Stimulated activated naive CD4-positive, alpha-beta T cell treated with Interleukin-2 at 50 U/mL for 16 hours (primary cell): ENCODE measurements at regions not wholly inside any gene's neighbourhood (a gene's known extent, or its start where the extent isn't known, plus 50 kb on each side); places are given as distances from the start of the nearest gene placed in this dataset.
"Not testable (repeated sequence)": the region's sequence is repeated elsewhere in the genome, so short reads cannot be mapped to it uniquely, and the experiment has no call there.

Source experiments
- DNase-seq: peaks from one replicate; lab custom pipeline; 2025; lab: John Stamatoyannopoulos, UW

DNA sequence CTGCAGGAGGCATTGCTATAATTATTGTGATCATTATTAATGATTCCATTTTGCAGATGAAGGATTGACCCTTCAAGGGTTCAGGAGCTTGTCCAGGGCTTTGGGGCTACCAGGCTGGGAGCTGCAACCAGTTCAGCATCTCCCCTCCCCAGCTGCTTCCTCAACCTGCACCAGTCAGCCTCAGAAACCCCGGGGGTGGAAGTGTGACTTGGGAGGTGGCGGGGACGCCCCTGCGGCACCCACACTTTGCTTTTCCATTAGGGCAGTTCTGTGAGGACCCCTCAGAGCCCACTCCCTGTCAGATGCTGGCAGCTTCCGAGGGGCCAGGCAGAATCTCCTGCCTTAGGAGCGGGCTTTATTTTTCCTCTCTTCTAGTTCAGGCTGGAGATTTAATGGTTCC lies 85.6 kb downstream of the OLFM1 start:
- no peak for DNase-seq

DNA sequence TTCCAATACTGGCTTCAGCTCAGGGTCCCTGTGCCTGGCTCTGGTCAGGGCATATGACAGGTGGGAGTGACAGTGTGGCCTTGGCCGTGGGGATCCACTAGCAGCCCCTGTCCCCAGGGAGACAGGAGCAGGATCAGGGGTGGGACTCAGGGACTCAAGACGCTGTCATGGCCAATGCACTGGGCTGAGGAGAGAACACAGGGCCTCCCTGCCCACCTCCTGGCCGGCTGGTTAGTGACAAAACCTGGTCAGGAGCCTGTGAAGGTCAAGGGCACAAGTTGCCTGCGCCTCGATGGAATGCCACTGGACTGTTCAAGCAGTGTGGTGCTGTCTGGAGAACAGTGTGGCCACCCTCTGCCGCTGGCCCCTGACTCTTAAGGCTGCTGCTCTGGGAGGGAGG lies 86.8 kb downstream of the OLFM1 start:
- no peak for DNase-seq

DNA sequence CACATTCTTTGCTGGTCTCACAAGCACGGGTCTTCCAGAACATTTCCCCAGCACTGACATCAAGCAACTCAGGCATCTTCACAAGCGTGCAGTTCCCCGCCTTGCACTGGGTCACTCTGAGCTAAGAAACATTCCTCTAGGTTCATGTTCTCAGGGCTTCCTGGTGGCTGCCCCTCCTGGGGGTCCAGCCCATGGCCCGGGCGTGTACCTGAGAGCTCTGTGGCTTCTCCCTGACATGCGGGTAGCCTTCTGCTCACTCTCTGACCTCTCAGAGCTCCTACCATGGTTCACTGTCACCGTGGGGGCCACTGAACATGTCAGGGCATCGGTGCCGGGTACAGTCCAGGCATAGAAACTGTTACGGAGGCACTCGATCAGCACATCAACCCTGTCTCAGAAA lies 87.5 kb downstream of the OLFM1 start:
- no peak for DNase-seq

DNA sequence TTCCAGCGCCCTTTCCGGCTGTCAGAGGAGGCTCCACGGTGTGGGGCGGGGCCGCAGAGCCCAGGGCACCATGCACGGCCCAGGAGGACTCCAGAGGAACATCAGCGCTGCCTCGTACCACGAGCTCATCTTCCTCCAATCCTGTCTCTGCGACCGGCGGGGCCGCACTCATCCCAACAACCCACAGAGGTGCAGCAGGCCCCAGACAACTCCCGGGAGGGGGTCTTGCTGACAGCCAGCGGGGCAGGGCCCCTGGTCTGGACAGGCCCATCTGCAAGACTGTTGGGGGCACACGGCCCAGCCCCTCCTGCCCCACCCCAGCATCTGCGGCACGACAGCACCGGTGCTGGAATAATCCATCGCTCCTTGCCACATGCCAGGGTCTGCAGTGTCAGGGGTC lies 88.8 kb downstream of the OLFM1 start:
- no peak for DNase-seq

DNA sequence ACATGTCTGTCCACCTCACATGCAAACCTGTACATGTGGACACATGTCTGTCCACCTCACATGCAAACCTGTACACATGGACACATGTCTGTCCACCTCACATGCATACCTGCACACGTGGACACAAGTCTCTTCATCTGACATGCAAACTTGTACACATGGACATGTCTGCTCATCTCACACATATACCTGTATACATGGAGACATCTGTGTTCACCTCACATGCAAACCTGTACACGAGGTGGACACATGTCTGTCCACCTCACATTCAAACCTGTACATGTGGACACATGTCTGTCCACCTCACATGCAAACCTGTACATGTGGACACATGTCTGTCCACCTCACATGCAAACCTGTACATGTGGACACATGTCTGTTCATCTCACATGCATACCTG lies 90.1 kb downstream of the OLFM1 start:
- not testable (repeated sequence) for DNase-seq

DNA sequence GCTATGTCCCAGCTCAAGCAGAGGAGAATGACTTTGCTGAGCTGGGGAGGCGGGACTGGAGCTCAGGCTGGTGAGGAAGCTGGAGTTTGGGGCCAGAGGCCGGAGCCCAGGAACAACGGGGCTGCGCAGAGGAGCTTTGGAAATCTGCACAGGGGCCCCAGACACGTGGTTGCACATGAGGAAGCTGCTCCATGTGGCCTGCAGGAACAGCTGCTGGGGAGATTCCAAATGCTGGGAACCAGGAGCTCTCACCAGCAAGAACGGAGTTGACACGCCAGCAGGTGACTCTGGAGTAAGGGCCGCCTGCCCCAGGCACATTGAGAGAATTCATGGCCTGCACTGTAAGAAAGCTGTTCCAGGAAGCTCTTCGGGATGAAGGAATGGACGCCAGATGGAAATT lies 91.0 kb downstream of the OLFM1 start:
- DNase-seq = no peak

DNA sequence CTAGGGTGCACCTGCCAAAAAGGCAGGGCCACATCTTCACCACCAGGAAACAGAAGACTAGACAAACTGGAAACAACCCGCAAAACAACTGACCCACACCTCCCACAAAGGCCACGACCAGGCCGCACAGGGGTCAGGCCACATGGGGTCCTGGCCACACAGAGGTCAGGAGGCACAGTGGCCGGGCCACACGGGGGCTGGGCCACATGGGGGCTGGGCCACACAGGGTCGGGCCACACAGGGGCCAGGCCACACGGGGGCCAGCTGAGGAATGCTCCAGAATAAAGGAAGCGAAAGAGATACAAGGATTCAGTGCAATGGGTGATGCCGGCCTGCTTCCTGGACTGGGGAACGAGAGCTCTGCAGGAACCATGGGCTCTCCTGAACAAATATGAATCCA lies 91.6 kb downstream of the OLFM1 start:
- DNase-seq = no peak

DNA sequence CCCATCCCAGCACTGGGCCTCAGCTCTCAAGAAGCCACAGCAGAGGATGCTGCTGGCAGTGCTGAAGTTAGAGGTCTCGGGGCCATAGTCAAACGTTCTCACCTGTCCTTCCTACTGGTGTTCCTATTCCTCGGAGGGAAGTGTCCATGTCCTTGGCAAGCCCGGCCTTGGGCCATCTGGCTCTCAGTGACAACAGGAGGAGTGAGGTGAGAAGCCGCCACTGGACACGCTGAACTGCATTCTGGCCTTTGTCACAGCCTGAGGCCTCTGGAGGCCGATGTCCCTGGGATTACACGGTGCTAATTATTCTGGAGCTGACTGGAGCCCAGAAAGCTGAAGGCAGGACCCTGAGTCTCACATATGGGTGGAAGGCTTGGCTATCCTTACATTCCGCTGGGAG lies 92.5 kb downstream of the OLFM1 start:
- DNase-seq = no peak

DNA sequence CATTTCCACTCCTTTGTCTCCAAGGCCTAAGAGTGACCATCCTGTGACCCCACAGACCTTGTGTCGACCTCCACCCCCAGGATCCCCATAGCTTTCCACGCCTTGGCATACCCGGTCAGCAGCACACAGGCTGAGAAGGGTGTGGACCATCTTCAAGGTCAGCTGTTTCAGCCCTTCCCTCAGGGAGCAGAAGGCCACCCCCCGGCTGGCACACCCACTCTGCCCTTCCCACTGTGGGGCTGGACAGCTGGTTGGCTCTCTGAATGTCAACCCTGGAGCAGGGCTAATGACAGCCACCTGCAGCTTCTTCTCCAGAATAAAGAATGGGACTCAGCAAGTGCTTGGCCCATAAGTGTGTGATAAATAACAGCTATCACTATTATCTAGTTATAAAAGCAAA lies 93.1 kb downstream of the OLFM1 start:
- no peak for DNase-seq

DNA sequence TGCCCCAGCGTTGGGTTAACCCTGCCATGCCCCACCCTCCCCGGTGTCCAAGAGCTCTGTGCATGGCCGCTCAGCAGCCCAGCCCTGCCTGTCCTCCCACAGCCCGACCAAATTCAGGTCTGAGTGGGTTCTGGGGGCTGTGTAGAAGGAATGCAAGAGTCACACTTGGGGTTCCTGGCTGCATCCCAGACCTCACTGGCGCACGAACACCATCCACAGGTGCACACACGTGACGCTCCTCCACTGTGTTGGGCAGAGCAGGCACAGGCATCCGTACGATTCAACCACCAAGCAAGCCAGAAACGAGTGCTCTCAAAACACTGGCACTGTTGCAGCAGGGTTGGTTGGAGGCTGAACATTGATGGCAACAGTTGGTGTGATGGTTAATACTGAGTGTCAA lies 93.9 kb downstream of the OLFM1 start:
- DNase-seq = no peak

DNA sequence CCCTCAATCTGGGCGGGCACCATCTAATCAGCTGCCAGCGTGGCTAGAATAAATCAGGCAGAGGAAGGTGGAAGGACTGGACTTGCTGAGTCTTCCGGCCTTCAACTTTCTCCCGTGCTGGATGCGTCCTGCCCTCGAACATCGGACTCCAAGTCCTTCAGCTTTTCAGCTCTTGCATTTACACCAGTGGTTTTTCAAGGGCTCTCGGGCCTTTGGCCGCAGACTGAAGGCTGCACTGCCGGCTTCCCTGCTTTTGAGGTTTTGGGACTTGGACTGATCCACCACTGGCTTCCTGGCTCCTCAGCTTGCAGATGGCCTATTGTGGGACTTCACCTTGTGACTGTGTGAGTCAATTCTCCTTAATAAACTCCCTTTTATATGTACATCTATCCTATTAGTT lies 94.4 kb downstream of the OLFM1 start:
- not testable (repeated sequence) for DNase-seq

DNA sequence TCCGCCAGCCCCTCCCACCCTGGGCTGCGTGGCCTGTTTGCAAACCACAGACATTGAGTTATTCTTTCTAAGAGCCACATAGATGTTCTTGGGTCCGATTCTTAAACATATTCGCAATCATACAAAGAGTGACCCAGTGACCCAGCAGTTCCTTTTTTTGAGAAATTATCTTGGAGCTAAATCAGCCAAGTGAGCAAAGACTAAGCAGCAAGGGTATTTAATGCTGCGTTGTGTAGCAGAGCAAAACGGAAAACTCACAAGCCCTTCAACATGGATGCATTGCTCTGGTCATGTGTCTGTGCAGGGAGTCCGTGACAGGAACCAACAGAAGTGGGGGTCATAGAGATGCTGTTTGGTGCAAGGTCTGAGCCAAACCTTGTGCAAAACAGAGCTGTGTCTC lies 95.6 kb downstream of the OLFM1 start:
- DNase-seq = no peak

DNA sequence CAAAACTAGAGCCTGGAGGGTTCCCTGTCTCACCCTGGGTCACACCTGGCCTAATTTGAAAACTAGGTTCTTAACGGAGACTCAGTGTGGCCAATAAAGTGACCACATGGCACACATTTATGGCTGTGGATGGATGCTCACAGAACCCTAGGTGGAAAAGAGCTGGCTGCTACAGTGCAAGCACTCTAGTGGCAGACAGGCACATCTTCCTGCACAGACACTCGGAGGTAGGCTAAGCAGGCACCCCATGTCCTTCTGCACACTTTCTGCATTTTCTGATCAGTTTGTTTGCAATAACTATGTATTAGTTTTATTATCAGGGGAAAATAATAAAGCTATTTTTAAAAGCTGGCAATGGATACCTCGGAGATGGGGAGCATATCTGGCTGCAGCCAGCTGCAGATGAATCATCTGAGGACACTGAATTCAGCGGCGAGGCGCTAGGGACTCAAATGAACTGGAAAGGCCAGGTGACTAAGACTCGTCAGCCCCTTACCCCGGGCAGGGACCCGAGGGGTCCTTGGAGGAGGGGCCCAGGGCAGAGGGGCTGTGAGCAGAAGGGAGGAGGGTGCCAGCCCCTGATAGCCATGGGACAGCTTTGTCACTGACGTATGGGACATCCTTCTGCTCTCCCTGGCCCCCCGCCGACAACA lies 96.2 kb downstream of the OLFM1 start:
- no peak for DNase-seq

DNA sequence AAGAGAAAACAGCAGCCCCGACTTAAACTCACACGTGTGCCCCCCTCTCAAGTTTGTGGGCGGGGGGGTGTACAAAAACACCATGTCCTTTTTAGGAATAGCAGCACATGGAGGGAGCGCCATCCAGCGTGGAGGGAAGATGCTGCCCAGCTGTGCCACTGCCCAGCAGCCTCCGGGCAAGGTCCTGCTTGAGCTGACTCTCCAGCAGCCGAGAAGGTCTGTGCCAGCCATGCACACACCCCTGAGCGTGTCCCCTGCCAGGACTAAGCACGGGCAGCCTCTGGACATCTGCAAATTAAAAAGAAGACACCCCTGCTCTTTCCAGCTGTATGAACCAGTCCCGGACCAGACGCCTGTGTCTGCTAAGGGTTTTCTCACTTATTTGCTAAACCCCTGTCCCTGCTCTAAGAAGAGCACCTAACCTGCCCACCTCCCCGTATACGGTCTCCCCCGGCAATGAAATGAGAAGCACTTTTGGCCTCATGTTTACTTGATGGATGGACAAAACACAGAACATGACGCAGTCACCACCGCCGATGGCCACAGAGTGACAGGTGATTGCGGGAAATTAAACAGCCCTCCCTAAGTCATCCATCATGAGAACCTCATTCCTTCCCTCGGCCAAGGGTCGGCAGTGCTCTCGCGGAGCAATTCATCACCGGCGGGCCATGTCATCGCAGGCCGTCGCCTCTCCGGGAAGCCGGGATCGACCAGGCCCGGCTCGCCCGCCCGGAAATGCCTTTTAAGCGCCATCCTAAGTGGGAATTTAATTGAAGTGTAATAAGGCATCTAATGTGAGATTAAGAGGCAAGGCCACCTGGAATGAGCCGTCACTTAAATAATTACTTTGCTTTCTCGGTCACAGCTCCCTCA lies 96.9 kb downstream of the OLFM1 start:
- DNase-seq = no peak

DNA sequence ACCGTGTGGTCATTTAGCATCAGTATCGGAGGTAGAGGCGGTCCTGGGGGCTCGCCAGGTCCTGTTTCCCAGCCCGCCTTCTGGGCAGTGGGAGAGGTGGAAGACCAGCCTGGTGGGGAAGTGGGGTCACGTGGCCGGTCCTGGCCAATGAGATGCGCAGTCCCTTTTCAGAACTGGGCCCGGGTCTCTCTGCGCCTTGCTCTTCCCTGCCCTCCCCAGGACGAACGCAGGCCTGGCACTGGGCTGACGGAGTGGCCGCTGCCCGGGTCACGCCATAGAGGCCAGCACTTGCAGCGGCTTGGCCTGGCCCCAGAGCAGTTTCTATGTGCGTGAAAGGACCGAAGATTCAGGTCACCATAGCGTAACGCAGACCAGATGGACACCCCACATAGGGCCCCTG lies 97.6 kb downstream of the OLFM1 start:
- DNase-seq = no peak

DNA sequence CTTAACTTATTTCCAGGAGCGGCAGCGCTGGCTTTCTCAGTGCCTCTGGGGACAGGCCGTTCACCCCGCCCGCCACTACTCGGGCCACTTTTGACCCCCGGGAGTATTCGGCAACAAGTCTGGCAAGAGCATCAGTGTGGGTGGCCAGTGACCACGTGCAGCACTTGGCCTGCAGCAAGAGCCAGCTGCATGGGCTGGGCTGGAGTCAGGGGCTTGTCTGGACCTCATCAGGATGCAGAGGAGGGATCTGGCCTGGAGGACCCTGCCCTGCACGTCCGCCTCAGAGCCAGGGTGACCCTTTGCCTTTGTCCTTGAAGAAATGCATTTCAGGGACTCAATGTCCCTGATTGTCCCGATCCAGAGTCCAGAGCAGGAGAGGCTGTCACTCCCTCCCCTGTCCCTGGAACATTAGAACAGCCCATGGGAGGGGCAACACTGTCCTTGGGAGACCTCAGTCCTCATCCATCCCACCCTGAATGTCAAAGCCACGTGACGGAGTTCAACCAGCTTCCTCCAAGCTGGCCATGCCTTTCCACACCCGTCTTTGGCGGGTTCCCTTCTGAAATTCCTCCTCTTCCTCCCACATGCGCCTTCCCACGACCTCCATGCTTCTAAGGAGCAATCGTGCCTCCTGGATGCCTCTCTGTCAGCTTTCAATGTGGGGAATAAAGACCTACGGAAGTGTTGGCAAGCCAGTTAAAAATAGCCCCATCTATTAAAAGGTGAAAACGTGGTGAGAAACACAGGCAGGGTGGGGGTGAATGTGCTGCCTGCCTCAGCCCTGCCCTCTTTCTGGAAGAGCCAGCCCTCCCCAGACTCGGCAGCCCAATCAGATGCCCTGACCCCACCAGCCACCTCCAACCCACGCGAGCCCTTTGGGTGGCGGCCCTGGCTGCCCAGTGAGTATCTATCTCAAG lies 99.0 kb downstream of the OLFM1 start:
- DNase-seq = no peak

DNA sequence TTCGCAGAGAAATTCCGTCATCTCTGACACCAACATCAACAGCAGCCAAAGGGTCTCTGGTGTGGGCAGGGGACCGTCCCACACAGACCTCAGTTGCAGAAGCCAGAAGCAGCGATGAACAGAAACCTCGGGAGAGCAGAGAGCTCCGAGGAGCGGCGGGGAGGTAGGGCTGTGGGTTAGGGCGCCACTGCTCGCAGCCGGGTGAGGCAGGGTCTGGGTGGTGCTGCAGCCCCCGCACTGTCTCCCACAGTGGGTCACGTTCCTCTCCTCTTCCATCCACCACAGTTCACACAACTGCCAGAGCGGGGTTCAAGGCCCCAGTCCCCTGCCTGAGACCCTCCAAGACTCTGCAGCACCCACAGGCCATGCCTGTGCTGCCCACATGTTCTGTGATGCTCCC lies 99.9 kb downstream of the OLFM1 start:
- no peak for DNase-seq

DNA sequence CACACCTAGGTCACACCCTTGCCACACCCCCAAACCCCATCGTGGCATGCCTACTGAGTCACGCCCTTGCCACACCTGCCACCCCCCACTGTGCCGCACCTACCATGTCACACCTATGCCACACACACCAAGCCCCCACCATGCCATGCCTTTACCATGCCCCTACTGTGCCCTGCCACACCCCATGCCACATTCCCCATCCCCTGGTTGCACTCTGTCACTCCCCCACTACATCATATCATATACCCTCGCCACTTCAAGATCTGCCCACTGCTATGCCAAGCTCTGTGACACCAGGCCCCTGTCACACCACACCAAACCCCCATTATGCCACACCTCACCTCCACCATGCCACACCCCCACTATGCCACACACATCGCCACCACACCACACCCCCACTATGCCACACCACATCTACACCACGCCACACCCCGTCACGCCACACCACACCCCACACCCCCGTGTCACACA lies 101.2 kb downstream of the OLFM1 start:
- no peak for DNase-seq

DNA sequence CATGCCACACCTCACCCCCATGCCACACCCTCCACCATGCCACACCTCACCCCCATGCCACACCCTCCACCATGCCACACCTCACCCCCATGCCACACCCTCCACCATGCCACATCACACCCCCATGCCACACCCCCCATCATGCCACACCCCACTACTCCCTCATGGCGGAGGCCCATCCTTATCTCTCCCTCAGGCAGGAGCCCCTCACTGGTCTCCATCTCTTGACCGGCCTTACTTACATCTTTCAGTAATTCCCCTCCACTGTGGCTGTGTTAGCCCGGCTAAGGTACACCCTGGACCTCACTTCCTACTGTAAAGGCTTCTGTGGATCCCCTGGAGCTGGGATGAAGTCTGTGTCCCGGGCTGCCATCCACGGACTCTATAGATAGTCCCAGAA lies 102.0 kb downstream of the OLFM1 start:
- no peak for DNase-seq

DNA sequence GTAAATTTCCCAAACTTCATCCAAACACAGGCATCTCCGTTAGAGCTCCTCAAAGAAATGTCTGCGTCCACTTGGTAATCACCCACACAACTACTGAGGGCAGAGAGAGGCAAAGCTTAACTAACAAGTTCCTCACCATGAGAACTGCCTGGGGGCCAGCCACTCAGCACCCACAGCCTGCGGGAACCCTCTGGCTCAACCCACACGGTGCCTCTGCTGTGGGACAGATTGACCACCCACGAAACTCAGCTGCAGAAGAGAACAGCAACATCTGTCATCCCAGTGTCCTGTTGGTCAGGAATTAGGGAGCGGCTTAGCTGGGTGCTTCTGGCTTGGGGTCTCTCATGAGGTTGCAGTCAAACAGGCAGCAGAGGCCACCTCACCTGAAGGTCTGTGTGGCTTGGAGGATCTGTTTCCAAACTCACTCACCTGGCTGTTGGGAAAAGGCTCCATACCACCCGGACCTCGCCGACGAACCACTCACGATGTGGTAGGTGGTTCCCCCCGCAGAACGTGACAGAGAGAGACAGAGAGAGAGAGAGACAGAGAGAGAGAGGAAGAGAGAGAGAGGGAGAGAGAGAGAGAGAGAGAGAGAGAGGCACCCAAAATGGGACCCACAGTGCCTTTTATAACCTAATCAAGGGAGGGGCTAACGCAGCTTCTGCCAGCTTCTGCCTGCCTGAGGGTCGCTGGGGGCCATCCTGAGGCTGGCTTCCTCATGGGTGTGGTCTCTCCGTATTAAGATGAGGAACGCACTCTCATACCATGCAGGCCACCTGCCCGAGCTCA lies 103.5 kb downstream of the OLFM1 start:
- DNase-seq = no peak

DNA sequence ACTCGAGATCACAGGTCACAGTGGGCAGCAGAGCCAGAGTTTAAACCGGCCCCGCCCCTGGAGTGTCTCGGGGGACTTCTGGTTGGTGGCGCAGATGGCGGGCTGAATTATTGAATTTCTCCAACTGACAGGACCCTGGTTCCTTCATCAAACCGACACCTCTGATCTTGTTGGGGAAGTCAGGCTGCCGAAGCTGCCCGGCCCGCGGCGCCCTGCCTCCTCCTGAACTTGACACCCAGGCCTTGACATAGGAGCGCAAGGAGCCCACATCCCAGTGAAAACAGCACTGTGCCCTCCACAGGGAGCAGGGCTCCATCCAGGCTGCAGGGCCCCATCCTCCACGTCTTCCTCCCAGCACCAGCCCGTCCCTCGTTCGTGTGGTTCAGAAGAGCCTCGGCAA lies 105.2 kb downstream of the OLFM1 start:
- DNase-seq = no peak

DNA sequence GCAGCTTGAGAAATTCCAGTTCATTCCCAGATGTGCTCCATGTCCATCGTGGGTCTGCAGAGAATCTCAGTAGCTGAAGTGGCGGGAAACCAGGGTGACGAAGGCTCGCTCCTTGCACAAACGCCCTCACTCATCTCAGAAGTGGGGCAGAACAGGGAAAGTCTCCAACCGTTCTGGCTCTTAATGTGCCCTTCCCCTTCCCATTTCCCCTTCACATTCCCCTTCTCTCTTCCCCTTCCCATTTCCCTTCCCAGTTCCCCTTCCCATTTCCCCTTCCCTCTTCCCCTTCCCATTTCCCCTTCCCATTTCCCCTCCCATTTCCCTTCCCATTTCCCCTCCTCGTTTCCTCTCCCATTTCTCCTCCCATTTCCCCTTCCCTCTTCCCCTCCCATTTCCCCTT lies 108.5 kb downstream of the OLFM1 start:
- not testable (repeated sequence) for DNase-seq
